PC-9 (cell line): ENCODE measurements at regions not wholly inside any gene's neighbourhood (a gene's known extent, or its start where the extent isn't known, plus 50 kb on each side); places are given as distances from the start of the nearest gene placed in this dataset.

Source experiments
- EZH2 ChIP-seq: fragments of 200-600 bp; sonication (generic); IDR thresholded peaks from 2 replicates; pipeline ENCODE4 v1.8.0; 2017; ENCODE audit warnings: antibody characterized with exemption, low read depth
- TF ChIP-seq, protein P1 (sequence below): fragments of 200-600 bp; sonication (generic); conservative IDR thresholded peaks from 2 replicates; pipeline ENCODE4 v1.6.1; 2017; ENCODE audit warnings: mixed run types, antibody characterized with exemption, mild to moderate bottlenecking, moderate library complexity

DNA sequence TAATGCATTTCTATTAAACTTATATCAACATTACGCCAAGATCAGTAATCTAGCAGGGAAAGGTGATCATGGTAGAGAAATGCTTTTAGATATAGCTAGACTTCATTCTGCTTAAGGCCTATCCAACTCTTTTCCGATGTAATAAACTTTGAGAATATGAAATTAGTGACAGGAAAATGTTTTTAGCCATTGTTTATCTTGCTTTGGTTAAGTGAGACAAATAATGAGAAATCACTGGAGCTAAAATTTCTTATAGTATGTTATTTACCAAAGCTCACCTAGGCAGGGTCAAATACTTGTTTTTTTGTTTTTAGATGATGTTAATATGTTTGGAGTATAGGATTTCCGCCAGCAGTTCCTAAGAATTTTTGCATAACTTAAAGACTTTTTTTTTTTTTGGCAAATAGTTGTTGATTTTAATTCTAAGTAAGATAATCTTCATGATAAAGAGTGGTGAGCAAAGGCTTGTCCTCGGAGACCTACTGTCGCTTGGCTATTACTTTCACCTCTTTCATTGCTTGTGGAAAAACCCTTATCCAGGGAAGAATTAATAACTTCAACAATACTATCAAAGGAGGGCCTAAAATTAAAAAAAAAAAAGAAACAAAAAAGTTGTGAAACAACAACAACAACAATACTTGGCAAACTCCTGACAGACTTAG, 98.3 kb downstream of the SOX4 start:
- TF ChIP-seq, protein P1, sequence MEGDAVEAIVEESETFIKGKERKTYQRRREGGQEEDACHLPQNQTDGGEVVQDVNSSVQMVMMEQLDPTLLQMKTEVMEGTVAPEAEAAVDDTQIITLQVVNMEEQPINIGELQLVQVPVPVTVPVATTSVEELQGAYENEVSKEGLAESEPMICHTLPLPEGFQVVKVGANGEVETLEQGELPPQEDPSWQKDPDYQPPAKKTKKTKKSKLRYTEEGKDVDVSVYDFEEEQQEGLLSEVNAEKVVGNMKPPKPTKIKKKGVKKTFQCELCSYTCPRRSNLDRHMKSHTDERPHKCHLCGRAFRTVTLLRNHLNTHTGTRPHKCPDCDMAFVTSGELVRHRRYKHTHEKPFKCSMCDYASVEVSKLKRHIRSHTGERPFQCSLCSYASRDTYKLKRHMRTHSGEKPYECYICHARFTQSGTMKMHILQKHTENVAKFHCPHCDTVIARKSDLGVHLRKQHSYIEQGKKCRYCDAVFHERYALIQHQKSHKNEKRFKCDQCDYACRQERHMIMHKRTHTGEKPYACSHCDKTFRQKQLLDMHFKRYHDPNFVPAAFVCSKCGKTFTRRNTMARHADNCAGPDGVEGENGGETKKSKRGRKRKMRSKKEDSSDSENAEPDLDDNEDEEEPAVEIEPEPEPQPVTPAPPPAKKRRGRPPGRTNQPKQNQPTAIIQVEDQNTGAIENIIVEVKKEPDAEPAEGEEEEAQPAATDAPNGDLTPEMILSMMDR = no peak
- TF ChIP-seq EZH2 = no peak
